ENCODE measurements at regions not wholly inside any gene's neighbourhood (a gene's known extent, or its start where the extent isn't known, plus 50 kb on each side); places are given as distances from the start of the nearest gene placed in this dataset.
"Not testable (repeated sequence)": the region's sequence is repeated elsewhere in the genome, so short reads cannot be mapped to it uniquely, and the experiment has no call there.

GRCh38 chr21:6095304-6095703 is 4426.1 kb upstream of the TPTE start:
- H3K4me1 ChIP-seq; H3K27ac ChIP-seq; DNase-seq; in situ Hi-C loops (cut with MboI; ENCODE audit: low pct_ligation_motif_present in 1 of 4, low pct_unique_long_range_greater_than_20kb in 1 of 4, low sequenced_read_pairs in 3 of 4); H3K27me3 ChIP-seq; H3K36me3 ChIP-seq; intact Hi-C loops (cut with DNase I; ENCODE audit: low total_unique reads); H3K9me3 ChIP-seq; H3K4me3 ChIP-seq: not testable (repeated sequence)
- 57% methylated on average over 1 of the region's 13 CpGs; no CpG with 5 or more reads in 1 of the 2 donors for WGBS, 2 donors (ENCODE audit: low coverage in 1 of 2)

- H3K36me3 ChIP-seq; H3K9me3 ChIP-seq; H3K4me3 ChIP-seq; in situ Hi-C loops (cut with MboI; ENCODE audit: low pct_ligation_motif_present in 1 of 4, low pct_unique_long_range_greater_than_20kb in 1 of 4, low sequenced_read_pairs in 3 of 4); intact Hi-C loops (cut with DNase I; ENCODE audit: low total_unique reads); DNase-seq; H3K4me1 ChIP-seq; H3K27me3 ChIP-seq; H3K27ac ChIP-seq: not testable (repeated sequence)
- WGBS, 2 donors (ENCODE audit: low coverage in 1 of 2), result no CpG with 5 or more reads among the region's 24 CpGs
Measured at GRCh38 chr21:6096560-6097424, 4424.6 kb upstream of the TPTE start.

- DNase-seq, result not testable (repeated sequence)
- 100% methylated on average over 3 of the region's 4 CpGs; no CpG with 5 or more reads in 1 of the 2 donors for WGBS, 2 donors (ENCODE audit: low coverage in 1 of 2)
Measured at GRCh38 chr21:6097736-6098135, 4423.6 kb upstream of the TPTE start.

GRCh38 chr21:6098191-6098935 is 4423.0 kb upstream of the TPTE start:
- intact Hi-C loops (cut with DNase I; ENCODE audit: low total_unique reads); DNase-seq; H3K9me3 ChIP-seq; in situ Hi-C loops (cut with MboI; ENCODE audit: low pct_ligation_motif_present in 1 of 4, low pct_unique_long_range_greater_than_20kb in 1 of 4, low sequenced_read_pairs in 3 of 4); H3K36me3 ChIP-seq; H3K27me3 ChIP-seq; H3K4me1 ChIP-seq; H3K27ac ChIP-seq; H3K4me3 ChIP-seq: not testable (repeated sequence)
- 77% methylated on average over 6 of the region's 8 CpGs; no CpG with 5 or more reads in 1 of the 2 donors for WGBS, 2 donors (ENCODE audit: low coverage in 1 of 2)

More at GRCh38 chr21:6097736-6098135, 4423.6 kb upstream of the TPTE start:
- H3K9me3 ChIP-seq; H3K4me1 ChIP-seq; in situ Hi-C loops (cut with MboI; ENCODE audit: low pct_ligation_motif_present in 1 of 4, low pct_unique_long_range_greater_than_20kb in 1 of 4, low sequenced_read_pairs in 3 of 4); H3K27ac ChIP-seq; H3K27me3 ChIP-seq; H3K36me3 ChIP-seq; intact Hi-C loops (cut with DNase I; ENCODE audit: low total_unique reads); H3K4me3 ChIP-seq: not testable (repeated sequence)

GRCh38 chr21:6101588-6101987 is 4419.8 kb upstream of the TPTE start:
- H3K9me3 ChIP-seq; intact Hi-C loops (cut with DNase I; ENCODE audit: low total_unique reads); in situ Hi-C loops (cut with MboI; ENCODE audit: low pct_ligation_motif_present in 1 of 4, low pct_unique_long_range_greater_than_20kb in 1 of 4, low sequenced_read_pairs in 3 of 4); H3K27me3 ChIP-seq; H3K4me1 ChIP-seq; H3K27ac ChIP-seq; H3K4me3 ChIP-seq; DNase-seq; H3K36me3 ChIP-seq: not testable (repeated sequence)
- WGBS, 2 donors (ENCODE audit: low coverage in 1 of 2), result no CpG with 5 or more reads among the region's 9 CpGs

GRCh38 chr21:6104546-6104945 is 4416.8 kb upstream of the TPTE start:
- H3K4me3 ChIP-seq; H3K27ac ChIP-seq; in situ Hi-C loops (cut with MboI; ENCODE audit: low pct_ligation_motif_present in 1 of 4, low pct_unique_long_range_greater_than_20kb in 1 of 4, low sequenced_read_pairs in 3 of 4); DNase-seq; intact Hi-C loops (cut with DNase I; ENCODE audit: low total_unique reads); H3K36me3 ChIP-seq; H3K9me3 ChIP-seq; H3K4me1 ChIP-seq; H3K27me3 ChIP-seq: not testable (repeated sequence)
- WGBS, 2 donors (ENCODE audit: low coverage in 1 of 2), result no CpG with 5 or more reads among the region's 8 CpGs

- intact Hi-C loops (cut with DNase I; ENCODE audit: low total_unique reads); DNase-seq; H3K9me3 ChIP-seq; in situ Hi-C loops (cut with MboI; ENCODE audit: low pct_ligation_motif_present in 1 of 4, low pct_unique_long_range_greater_than_20kb in 1 of 4, low sequenced_read_pairs in 3 of 4); H3K36me3 ChIP-seq; H3K4me3 ChIP-seq; H3K27me3 ChIP-seq; H3K4me1 ChIP-seq; H3K27ac ChIP-seq: not testable (repeated sequence)
- WGBS, 2 donors (ENCODE audit: low coverage in 1 of 2), result 26% methylated on average over 5 of the region's 26 CpGs; no CpG with 5 or more reads in 1 of the 2 donors
Measured at GRCh38 chr21:6106686-6107567, 4414.5 kb upstream of the TPTE start.

GRCh38 chr21:6108894-6109293 is 4412.5 kb upstream of the TPTE start:
- intact Hi-C loops (cut with DNase I; ENCODE audit: low total_unique reads); H3K36me3 ChIP-seq; H3K9me3 ChIP-seq; in situ Hi-C loops (cut with MboI; ENCODE audit: low pct_ligation_motif_present in 1 of 4, low pct_unique_long_range_greater_than_20kb in 1 of 4, low sequenced_read_pairs in 3 of 4); H3K4me3 ChIP-seq; H3K4me1 ChIP-seq; H3K27me3 ChIP-seq; DNase-seq; H3K27ac ChIP-seq: not testable (repeated sequence)
- no CpG with 5 or more reads among the region's 6 CpGs for WGBS, 2 donors (ENCODE audit: low coverage in 1 of 2)

- H3K9me3 ChIP-seq; intact Hi-C loops (cut with DNase I; ENCODE audit: low total_unique reads); H3K4me3 ChIP-seq; H3K27ac ChIP-seq; H3K36me3 ChIP-seq; H3K4me1 ChIP-seq; H3K27me3 ChIP-seq; in situ Hi-C loops (cut with MboI; ENCODE audit: low pct_ligation_motif_present in 1 of 4, low pct_unique_long_range_greater_than_20kb in 1 of 4, low sequenced_read_pairs in 3 of 4): not testable (repeated sequence)
- WGBS, 2 donors (ENCODE audit: low coverage in 1 of 2), result 44% methylated on average over 8 of the region's 13 CpGs; no CpG with 5 or more reads in 1 of the 2 donors
- DNase-seq, result peak; percentile 25
Measured at GRCh38 chr21:6109774-6110173, 4411.6 kb upstream of the TPTE start.

- H3K27me3 ChIP-seq; intact Hi-C loops (cut with DNase I; ENCODE audit: low total_unique reads); H3K4me1 ChIP-seq; H3K36me3 ChIP-seq; H3K9me3 ChIP-seq; H3K4me3 ChIP-seq; DNase-seq; in situ Hi-C loops (cut with MboI; ENCODE audit: low pct_ligation_motif_present in 1 of 4, low pct_unique_long_range_greater_than_20kb in 1 of 4, low sequenced_read_pairs in 3 of 4); H3K27ac ChIP-seq: not testable (repeated sequence)
- WGBS, 2 donors (ENCODE audit: low coverage in 1 of 2), result no CpG with 5 or more reads among the region's 110 CpGs
Measured at GRCh38 chr21:6110716-6111343, 4410.6 kb upstream of the TPTE start.
